Cardiac fibroblast (primary cell): ENCODE measurements at regions not wholly inside any gene's neighbourhood (a gene's known extent, or its start where the extent isn't known, plus 50 kb on each side); places are given as distances from the start of the nearest gene placed in this dataset.

ENCODE experiments used
- DNase-seq, 2 donors: peaks; one replicate each; pipeline versions ENCODE4 v3.0.0 to v3.0.0-alpha.2; 2010; ENCODE audit warnings: low read depth in 2 of 2
- H3K4me3 ChIP-seq, 2 donors: replicated peaks in 1 of 2; 1 replicate in 1 of 2; 2 replicates in 1 of 2; pipeline ENCODE4 v1.5.1; 2011; ENCODE audit warnings: low read depth in 2 of 2, low read length in 2 of 2, mild to moderate bottlenecking in 2 of 2, moderate library complexity in 1 of 2
- CTCF ChIP-seq: IDR thresholded peaks from one replicate; pipeline ENCODE4 v1.5.1; 2011; ENCODE audit warnings: low read depth, mild to moderate bottlenecking, low read length, inconsistent platforms

GRCh38 chr2:35708411-35708923 is 647.1 kb upstream of the CRIM1 start:
- no peak for TF ChIP-seq CTCF

GRCh38 chr2:35688309-35688708 is 667.3 kb upstream of the CRIM1 start:
- no peak for TF ChIP-seq CTCF
- H3K4me3 ChIP-seq: no peak overlapping the region
- no peak for DNase-seq

More at GRCh38 chr2:35708411-35708923, 647.1 kb upstream of the CRIM1 start:
- no peak for DNase-seq
- H3K4me3 ChIP-seq: no peak overlapping the region

- DNase-seq: no peak
- H3K4me3 ChIP-seq: no peak overlapping the region
- TF ChIP-seq CTCF: no peak
Observed at GRCh38 chr2:35651688-35652323, 703.8 kb upstream of the CRIM1 start.

GRCh38 chr2:35614640-35615039 is 740.9 kb upstream of the CRIM1 start:
- no peak overlapping the region for H3K4me3 ChIP-seq
- no peak for TF ChIP-seq CTCF
- no peak for DNase-seq

GRCh38 chr2:35606394-35606793 is 749.2 kb upstream of the CRIM1 start:
- no peak overlapping the region for H3K4me3 ChIP-seq
- no peak for TF ChIP-seq CTCF
- no peak for DNase-seq

GRCh38 chr2:35598310-35598709 is 757.3 kb upstream of the CRIM1 start:
- no peak for TF ChIP-seq CTCF
- H3K4me3 ChIP-seq: no peak overlapping the region
- DNase-seq: no peak

GRCh38 chr2:35591886-35592285 is 763.7 kb upstream of the CRIM1 start:
- H3K4me3 ChIP-seq: no peak overlapping the region
- no peak for DNase-seq
- TF ChIP-seq CTCF: no peak
